Thoracic aorta (tissue), 2 donors: ENCODE measurements at regions not wholly inside any gene's neighbourhood (a gene's known extent, or its start where the extent isn't known, plus 50 kb on each side); places are given as distances from the start of the nearest gene placed in this dataset.

Experiments
- ATAC-seq: fragments of 150-250 bp; one replicate; pipeline ENCODE4 v1.8.0; 2017; ENCODE audit warnings: low read depth; ENCODE audit not compliant: insufficient number of reproducible peaks, low FRiP score
- DNase-seq: peaks from one replicate; pipeline ENCODE4 v3.0.0-alpha.2; 2020; ENCODE audit warnings: low spot score
- H3K27ac ChIP-seq, 2 donors: fragments of 200-600 bp; sonication (generic); 1 replicate in 1 of 2; 2 replicates in 1 of 2; pipeline ENCODE4 v1.5.1; 2016; ENCODE audit warnings: mild to moderate bottlenecking in 2 of 2, moderate library complexity in 2 of 2
- H3K27me3 ChIP-seq: fragments of 200-600 bp; sonication (generic); replicated peaks from 2 replicates; pipeline ENCODE4 v1.6.0; 2016; ENCODE audit warnings: mild to moderate bottlenecking; ENCODE audit not compliant: insufficient read depth
- H3K36me3 ChIP-seq: fragments of 200-600 bp; sonication (generic); one replicate; pipeline ENCODE4 v1.5.1; 2016
- H3K4me1 ChIP-seq, 2 donors: fragments of 200-600 bp; sonication (generic); 1 replicate in 1 of 2; 2 replicates in 1 of 2; pipeline versions ENCODE4 v1.5.1 to v1.6.0; 2016; ENCODE audit warnings: low read depth in 2 of 2, mild to moderate bottlenecking in 1 of 2; ENCODE audit not compliant: control insufficient read depth in 1 of 2
- H3K4me3 ChIP-seq: fragments of 200-600 bp; sonication (generic); 2 replicates; pipeline ENCODE4 v1.5.1; 2016; ENCODE audit warnings: mild to moderate bottlenecking
- H3K9me3 ChIP-seq: fragments of 200-600 bp; sonication (generic); 2 replicates; pipeline ENCODE4 v1.5.1; 2016
- CTCF ChIP-seq: fragments of 200-600 bp; sonication (generic); IDR thresholded peaks from one replicate; pipeline ENCODE4 v1.5.1; 2019; ENCODE audit warnings: antibody characterized with exemption

- H3K36me3 ChIP-seq = no peaks in the 10 kb centered on the region
- H3K4me3 ChIP-seq = no peak overlapping the region
- no peaks in the 10 kb centered on the region for H3K9me3 ChIP-seq
- H3K4me1 ChIP-seq = peaks cover 0 to 15% of the 10 kb centered on the region in 2 donors
- no peak for TF ChIP-seq CTCF
- ATAC-seq = no peak
- H3K27ac ChIP-seq = no peak overlapping the region
- DNase-seq = no peak
- no peaks in the 10 kb centered on the region for H3K27me3 ChIP-seq
These were observed 53.2 kb upstream of the CYRIA start for GRCh38 chr2:16718576-16719484.

DNA sequence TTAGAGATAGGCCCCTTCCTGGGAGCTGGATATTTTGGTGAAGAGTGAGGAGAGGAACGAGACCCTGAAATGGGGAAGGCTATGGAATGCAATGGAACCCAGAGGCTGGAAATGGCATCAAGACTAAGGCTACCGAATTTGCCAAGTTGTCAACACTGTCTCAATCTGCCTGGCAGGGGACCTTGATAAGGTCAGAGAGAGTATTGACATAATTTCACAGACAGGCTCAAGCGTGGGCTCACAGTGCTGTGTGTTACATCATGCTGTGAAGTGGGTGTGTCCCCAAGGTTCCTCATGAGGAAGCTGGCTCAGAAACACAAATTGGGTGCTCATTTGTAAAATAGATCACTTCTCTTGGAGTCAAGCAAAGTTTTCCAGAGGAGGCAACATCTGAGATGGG is 51.8 kb upstream of the CYRIA start:
- ATAC-seq (no peak), DNase-seq (no peak)
- TF ChIP-seq CTCF = no peak
- H3K9me3 ChIP-seq = no peaks in the 10 kb centered on the region
- H3K36me3 ChIP-seq = no peaks in the 10 kb centered on the region
- H3K27me3 ChIP-seq = no peaks in the 10 kb centered on the region
- H3K27ac ChIP-seq = no peak overlapping the region
- no peak overlapping the region for H3K4me3 ChIP-seq
- peaks cover 0 to 15% of the 10 kb centered on the region in 2 donors for H3K4me1 ChIP-seq

DNA sequence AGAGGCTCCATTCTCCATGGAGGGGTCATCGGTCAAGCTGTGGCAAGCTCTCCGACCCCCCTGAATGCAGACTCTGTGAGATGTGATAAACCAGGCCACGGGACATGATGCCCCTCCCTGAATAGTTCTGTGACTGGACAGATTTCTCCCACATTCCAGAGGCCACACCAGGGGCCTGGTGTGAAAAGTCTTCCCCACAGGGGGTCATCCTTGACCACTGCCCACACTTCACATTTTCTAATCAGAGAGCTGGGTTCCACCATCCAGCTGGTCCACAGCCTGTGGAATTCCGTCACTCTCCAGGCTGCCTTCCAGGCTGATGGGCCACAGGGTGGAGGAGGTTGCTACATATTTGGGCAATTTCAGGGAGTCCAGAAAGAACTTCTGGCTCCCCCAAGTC is 51.3 kb upstream of the CYRIA start:
- DNase-seq = no peak
- no peak overlapping the region for H3K27ac ChIP-seq
- H3K9me3 ChIP-seq = no peaks in the 10 kb centered on the region
- no peak for TF ChIP-seq CTCF
- H3K27me3 ChIP-seq = no peaks in the 10 kb centered on the region
- H3K4me1 ChIP-seq = peaks cover 0 to 15% of the 10 kb centered on the region in 2 donors
- no peak overlapping the region for H3K4me3 ChIP-seq
- no peaks in the 10 kb centered on the region for H3K36me3 ChIP-seq
- ATAC-seq = no peak

DNA sequence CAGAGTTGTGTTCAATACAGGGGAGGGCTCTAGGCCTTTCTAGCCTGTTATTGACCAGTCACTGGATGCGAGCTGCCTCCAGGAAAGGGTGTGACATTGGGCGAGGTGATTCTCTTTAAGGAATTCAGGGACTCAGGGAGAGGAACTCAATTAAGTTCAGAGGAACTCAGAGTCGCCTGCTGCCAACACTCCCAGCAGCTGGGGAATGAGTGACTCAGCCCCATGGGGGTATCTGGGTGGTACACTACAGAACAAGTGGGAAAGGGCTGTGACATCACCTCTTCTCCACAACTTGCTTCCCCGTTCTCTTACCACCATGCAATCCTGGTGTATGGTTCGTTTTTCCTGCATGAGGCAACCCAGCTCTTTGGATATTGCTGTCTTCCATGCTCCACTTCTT is 50.4 kb upstream of the CYRIA start:
- Histone ChIP-seq H3K36me3 (no peaks in the 10 kb centered on the region), H3K4me3 (no peak overlapping the region), H3K27me3 (no peaks in the 10 kb centered on the region), H3K27ac (no peak overlapping the region), H3K9me3 (no peaks in the 10 kb centered on the region), H3K4me1 (peaks cover 0 to 15% of the 10 kb centered on the region in 2 donors)
- no peak for ATAC-seq
- no peak for TF ChIP-seq CTCF
- no peak for DNase-seq
